Prostate gland (tissue), 2 donors: ENCODE measurements at regions not wholly inside any gene's neighbourhood (a gene's known extent, or its start where the extent isn't known, plus 50 kb on each side); places are given as distances from the start of the nearest gene placed in this dataset.

Source experiments
- DNase-seq: peaks from one replicate; pipeline ENCODE4 v3.0.0-alpha.2; 2019; ENCODE audit warnings: low spot score
- H3K27ac ChIP-seq, 2 donors: fragments of 200-600 bp; sonication (generic); 2 replicates each; pipeline ENCODE4 v1.5.1; 2017 to 2019
- H3K27me3 ChIP-seq: fragments of 200-600 bp; sonication (generic); replicated peaks from 2 replicates; pipeline ENCODE4 v1.5.1; 2019; ENCODE audit not compliant: insufficient read depth
- H3K36me3 ChIP-seq, 2 donors: fragments of 200-600 bp; sonication (generic); 1 replicate in 1 of 2; 2 replicates in 1 of 2; pipeline versions ENCODE4 v1.5.1 to v1.8.1; 2017 to 2019
- H3K4me1 ChIP-seq: fragments of 200-600 bp; sonication (generic); replicated peaks from 2 replicates; pipeline ENCODE4 v1.5.1; 2019
- H3K4me3 ChIP-seq, 2 donors: fragments of 200-600 bp; sonication (generic); 2 replicates each; pipeline ENCODE4 v1.5.1; 2017 to 2019
- H3K9me3 ChIP-seq: fragments of 200-600 bp; sonication (generic); 2 replicates; pipeline ENCODE4 v1.5.1; 2017
- POLR2A ChIP-seq: fragments of 450-650 bp; IDR thresholded peaks from one replicate; pipeline ENCODE4 v1.6.1; 2016; ENCODE audit warnings: antibody characterized with exemption, mild to moderate bottlenecking
- POLR2AphosphoS5 ChIP-seq: sonication (generic); formaldehyde crosslinking; IDR thresholded peaks from one replicate; pipeline ENCODE4 v1.6.1; 2017; ENCODE audit warnings: antibody characterized with exemption
- WGBS: methylation state at CpG from one replicate; pipeline ENCODE4 v1.1.5; 2018; 5-methylcytosine and 5-hydroxymethylcytosine counted together
- intact Hi-C: fragments of 100-400 bp; cut with DNase I; formaldehyde crosslinking; loops from one replicate; pipeline ENCODE4 v1.14.2; 2022
- TF ChIP-seq, protein P1 (sequence below), 4 experiments: fragments of 200-600 bp in 2 of 4; fragments of 450-650 bp in 2 of 4; sonication (generic) in 2 of 4; IDR thresholded peaks; 1 replicate in 3 of 4; 2 replicates in 1 of 4; pipeline ENCODE4 v1.5.1; 2016 to 2019; ENCODE audit warnings: antibody characterized with exemption in 4 of 4, mild to moderate bottlenecking in 2 of 4, moderate library complexity in 2 of 4

DNA sequence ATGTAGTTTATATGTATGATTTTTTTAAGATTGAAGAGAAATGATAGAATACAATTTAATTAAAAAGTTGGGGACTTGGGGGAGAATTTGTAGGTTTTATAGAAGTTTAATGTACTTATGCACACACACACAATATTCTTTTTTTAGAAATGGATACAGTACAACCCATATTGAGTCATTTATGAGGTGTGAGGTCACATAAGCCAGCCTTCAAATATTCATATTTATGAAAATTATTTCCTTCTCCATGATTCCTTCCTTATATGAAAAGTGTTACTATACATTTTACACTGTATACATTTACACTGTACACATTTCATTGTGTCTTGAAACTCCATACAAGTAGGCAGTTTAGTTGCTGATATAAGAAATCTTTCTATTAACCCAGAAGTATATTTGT is 96.2 kb upstream of the CHODL start:
- Histone ChIP-seq H3K36me3 (no peaks in the 10 kb centered on the region), H3K27ac (no peak overlapping the region), H3K4me3 (no peak overlapping the region), H3K27me3 (no peaks in the 10 kb centered on the region), H3K9me3 (no peaks in the 10 kb centered on the region), H3K4me1 (no peaks in the 10 kb centered on the region)
- no peak for DNase-seq
- TF ChIP-seq, protein P1, sequence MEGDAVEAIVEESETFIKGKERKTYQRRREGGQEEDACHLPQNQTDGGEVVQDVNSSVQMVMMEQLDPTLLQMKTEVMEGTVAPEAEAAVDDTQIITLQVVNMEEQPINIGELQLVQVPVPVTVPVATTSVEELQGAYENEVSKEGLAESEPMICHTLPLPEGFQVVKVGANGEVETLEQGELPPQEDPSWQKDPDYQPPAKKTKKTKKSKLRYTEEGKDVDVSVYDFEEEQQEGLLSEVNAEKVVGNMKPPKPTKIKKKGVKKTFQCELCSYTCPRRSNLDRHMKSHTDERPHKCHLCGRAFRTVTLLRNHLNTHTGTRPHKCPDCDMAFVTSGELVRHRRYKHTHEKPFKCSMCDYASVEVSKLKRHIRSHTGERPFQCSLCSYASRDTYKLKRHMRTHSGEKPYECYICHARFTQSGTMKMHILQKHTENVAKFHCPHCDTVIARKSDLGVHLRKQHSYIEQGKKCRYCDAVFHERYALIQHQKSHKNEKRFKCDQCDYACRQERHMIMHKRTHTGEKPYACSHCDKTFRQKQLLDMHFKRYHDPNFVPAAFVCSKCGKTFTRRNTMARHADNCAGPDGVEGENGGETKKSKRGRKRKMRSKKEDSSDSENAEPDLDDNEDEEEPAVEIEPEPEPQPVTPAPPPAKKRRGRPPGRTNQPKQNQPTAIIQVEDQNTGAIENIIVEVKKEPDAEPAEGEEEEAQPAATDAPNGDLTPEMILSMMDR (IDR thresholded peaks at IDR 0.05), result no peak
- TF ChIP-seq POLR2AphosphoS5, result no peak
- TF ChIP-seq POLR2A, result no peak
- intact Hi-C loops, result no loop called here

DNA sequence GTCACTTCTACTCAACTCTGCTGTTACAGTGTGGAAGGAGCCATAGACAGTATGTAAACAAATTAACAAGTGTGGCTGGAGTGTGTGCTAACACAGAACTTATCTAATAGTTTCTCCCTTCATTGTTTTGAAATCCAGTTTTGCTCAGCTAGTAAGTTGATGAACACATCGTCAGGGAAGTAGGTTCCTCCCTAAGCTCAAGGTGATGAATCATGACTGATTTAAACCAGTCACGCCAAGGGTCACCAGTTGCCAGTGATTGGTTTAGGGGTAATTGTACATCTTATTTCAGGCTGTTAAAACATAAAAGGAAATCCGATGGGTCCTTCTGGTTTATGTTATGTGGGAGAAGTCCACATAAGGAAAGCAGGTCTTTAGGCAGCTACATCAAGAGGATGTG is 97.0 kb upstream of the CHODL start:
- Histone ChIP-seq H3K27ac (no peak overlapping the region), H3K36me3 (no peaks in the 10 kb centered on the region), H3K9me3 (no peaks in the 10 kb centered on the region), H3K4me1 (no peaks in the 10 kb centered on the region), H3K27me3 (no peaks in the 10 kb centered on the region), H3K4me3 (no peak overlapping the region)
- intact Hi-C loops, result no loop called here
- no peak for DNase-seq
- TF ChIP-seq POLR2A (no peak), POLR2AphosphoS5 (no peak)
- TF ChIP-seq, protein P1 (IDR thresholded peaks at IDR 0.05), result no peak
- 40% methylated on average over 3 of the region's 3 CpGs for WGBS

DNA sequence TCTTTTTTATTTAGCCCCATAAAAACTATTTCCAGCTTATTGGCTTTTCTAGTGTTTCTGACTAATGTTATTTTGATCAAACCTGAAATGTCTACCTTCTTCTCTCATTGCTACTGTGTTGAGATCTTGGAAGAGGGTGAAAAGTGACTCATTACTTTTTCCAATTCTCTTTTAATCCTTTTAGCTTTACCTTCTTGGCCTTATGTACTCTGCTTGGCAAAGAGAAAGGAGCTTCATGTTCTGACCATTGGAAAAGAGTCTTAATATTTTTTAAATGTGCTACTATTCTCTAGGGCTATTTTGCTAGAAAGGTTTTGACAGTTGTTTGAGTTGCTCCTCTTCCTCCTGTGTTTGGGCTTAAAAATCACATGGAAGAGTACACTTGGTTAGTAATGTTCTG is 97.8 kb upstream of the CHODL start:
- intact Hi-C loops, result no loop called here
- no peaks in the 10 kb centered on the region for H3K36me3 ChIP-seq
- DNase-seq, result no peak

DNA sequence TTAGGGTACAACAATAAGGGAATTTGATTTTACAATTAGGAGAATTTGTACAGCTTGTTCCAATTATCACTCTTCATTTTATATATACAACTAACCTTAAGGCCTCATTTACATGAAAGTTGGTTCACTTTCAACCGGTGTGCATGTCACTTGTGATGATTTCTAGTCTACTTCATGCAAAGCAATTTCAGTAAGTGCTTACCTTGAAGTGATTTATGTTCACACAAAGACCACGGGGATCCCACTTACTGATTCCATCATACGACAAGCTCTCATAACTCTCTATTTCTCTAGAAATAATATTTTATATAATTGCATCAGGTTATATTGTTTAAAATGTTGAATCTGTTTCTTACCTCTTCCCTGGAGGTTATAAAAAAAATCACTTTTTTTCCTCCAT is 100.3 kb upstream of the CHODL start:
- Histone ChIP-seq H3K27me3 (peaks cover 3% of the 10 kb centered on the region), H3K9me3 (no peaks in the 10 kb centered on the region), H3K27ac (no peak overlapping the region), H3K36me3 (no peaks in the 10 kb centered on the region), H3K4me1 (no peaks in the 10 kb centered on the region), H3K4me3 (no peak overlapping the region)
- no peak for TF ChIP-seq POLR2A
- TF ChIP-seq POLR2AphosphoS5, result no peak
- TF ChIP-seq, protein P1 (IDR thresholded peaks at IDR 0.05), result no peak
- intact Hi-C loops, result no loop called here
- DNase-seq, result no peak
- 81% methylated on average over 3 of the region's 3 CpGs for WGBS

More for the DNA sequence above, 97.8 kb upstream of the CHODL start:
- TF ChIP-seq POLR2A, result no peak
- TF ChIP-seq POLR2AphosphoS5, result no peak
- TF ChIP-seq, protein P1 (IDR thresholded peaks at IDR 0.05), result no peak
- Histone ChIP-seq H3K9me3 (no peaks in the 10 kb centered on the region), H3K4me1 (no peaks in the 10 kb centered on the region), H3K27me3 (peaks cover 3% of the 10 kb centered on the region), H3K27ac (no peak overlapping the region), H3K4me3 (no peak overlapping the region)

DNA sequence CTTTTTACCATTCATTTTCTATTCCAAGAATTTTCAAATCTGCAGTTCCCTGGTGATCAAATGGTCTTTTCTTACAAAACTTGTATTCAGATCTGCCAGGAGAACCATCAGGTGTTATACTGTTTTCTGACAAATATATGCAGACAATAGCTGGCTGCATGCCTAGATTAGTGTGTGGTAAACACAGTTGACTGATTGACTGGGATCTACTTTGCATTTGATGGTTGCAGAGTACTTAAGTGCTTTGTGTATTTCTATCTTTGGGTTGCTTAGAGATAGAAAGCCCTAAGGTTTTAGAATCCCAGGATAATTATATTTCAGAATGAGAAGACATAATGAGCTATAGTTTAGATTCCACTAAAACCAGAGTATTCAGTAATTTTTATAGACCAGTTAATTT is 102.0 kb upstream of the CHODL start:
- H3K36me3 ChIP-seq, result no peaks in the 10 kb centered on the region
- intact Hi-C loops, result no loop called here
- H3K4me1 ChIP-seq, result no peaks in the 10 kb centered on the region
- TF ChIP-seq, protein P1 (IDR thresholded peaks at IDR 0.05), result no peak
- TF ChIP-seq POLR2AphosphoS5, result no peak
- no peak for TF ChIP-seq POLR2A
- no peak overlapping the region for H3K4me3 ChIP-seq
- H3K27me3 ChIP-seq, result peaks cover 3% of the 10 kb centered on the region
- no peaks in the 10 kb centered on the region for H3K9me3 ChIP-seq
- H3K27ac ChIP-seq, result no peak overlapping the region
- DNase-seq, result no peak
